ENCODE measurements at regions not wholly inside any gene's neighbourhood (a gene's known extent, or its start where the extent isn't known, plus 50 kb on each side); places are given as distances from the start of the nearest gene placed in this dataset.

DNA sequence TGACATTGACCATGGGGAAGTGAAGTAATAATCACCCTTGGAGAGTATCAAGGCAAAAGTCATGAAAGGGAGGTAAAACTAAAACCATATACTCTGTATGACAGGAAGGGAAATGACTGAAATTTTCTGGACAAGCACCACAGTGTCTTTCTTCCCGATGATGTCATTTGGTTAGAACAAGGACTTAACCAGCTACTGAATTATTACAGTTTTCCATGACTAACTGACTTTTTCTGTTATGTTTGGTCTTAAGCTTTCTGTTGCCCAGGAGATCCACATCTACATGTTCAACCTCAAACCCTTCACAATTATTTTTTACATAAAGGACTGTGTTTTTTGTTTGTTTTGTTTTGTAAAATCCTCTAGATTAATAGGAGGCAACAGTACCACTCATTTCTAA lies 191.9 kb upstream of the IL12A start:
- TF ChIP-seq OSR1 (CRISPR knock-in tag; IDR thresholded peaks at IDR 0.05) (no peak), ZFP3 (CRISPR knock-in tag; IDR thresholded peaks at IDR 0.05) (no peak), RARB (CRISPR knock-in tag; IDR thresholded peaks at IDR 0.05) (no peak)

Data from SK-N-SH treated with all-trans-retinoic acid at 6 μM for 48 hours (cell line).